AG09319 (cell line): ENCODE measurements at regions not wholly inside any gene's neighbourhood (a gene's known extent, or its start where the extent isn't known, plus 50 kb on each side); places are given as distances from the start of the nearest gene placed in this dataset.

Source experiments
- DNase-seq: peaks from one replicate; pipeline ENCODE4 v3.0.0-alpha.2; 2010; ENCODE audit warnings: low read depth; ENCODE audit errors: extremely low read depth
- CTCF ChIP-seq: IDR thresholded peaks from 2 replicates; pipeline ENCODE4 v1.5.1; 2011; ENCODE audit warnings: low read depth, mild to moderate bottlenecking, inconsistent platforms, low read length, moderate library complexity

GRCh38 chr9:17005056-17005823 is 129.6 kb upstream of the CNTLN start:
- DNase-seq, result peak; percentile 69
- TF ChIP-seq CTCF, result peak; percentile 22

- TF ChIP-seq CTCF, result no peak
- no peak for DNase-seq
These were observed 130.3 kb upstream of the CNTLN start for GRCh38 chr9:17004500-17004899.

GRCh38 chr9:17003576-17004240 is 131.1 kb upstream of the CNTLN start:
- no peak for TF ChIP-seq CTCF
- no peak for DNase-seq

- TF ChIP-seq CTCF, result no peak
- DNase-seq, result no peak
These were observed 126.5 kb upstream of the BNC2 start for GRCh38 chr9:16996901-16997491.

- TF ChIP-seq CTCF, result no peak
- DNase-seq, result no peak
These were observed 121.7 kb upstream of the BNC2 start for GRCh38 chr9:16992138-16992537.

GRCh38 chr9:16987026-16987425 is 116.6 kb upstream of the BNC2 start:
- TF ChIP-seq CTCF, result no peak
- peak; percentile 52 for DNase-seq

- TF ChIP-seq CTCF, result no peak
- no peak for DNase-seq
These were observed 116.1 kb upstream of the BNC2 start for GRCh38 chr9:16986556-16986955.
